KG1 (cell line): ENCODE measurements at regions not wholly inside any gene's neighbourhood (a gene's known extent, or its start where the extent isn't known, plus 50 kb on each side); places are given as distances from the start of the nearest gene placed in this dataset.
"Not testable (repeated sequence)": the region's sequence is repeated elsewhere in the genome, so short reads cannot be mapped to it uniquely, and the experiment has no call there.

ENCODE experiments used
- DNase-seq: peaks from one replicate; lab custom pipeline; 2025; lab: John Stamatoyannopoulos, UW

- DNase-seq, result no peak
Observed at GRCh38 chr10:33036670-33037069, 78.6 kb upstream of the ITGB1 start.

GRCh38 chr10:33035411-33035810 is 77.4 kb upstream of the ITGB1 start:
- no peak for DNase-seq

GRCh38 chr10:33034931-33035330 is 76.9 kb upstream of the ITGB1 start:
- DNase-seq, result no peak

- DNase-seq, result no peak
Observed at GRCh38 chr10:33032654-33033151, 74.7 kb upstream of the ITGB1 start.

GRCh38 chr10:33031815-33032653 is 74.0 kb upstream of the ITGB1 start:
- DNase-seq, result no peak

GRCh38 chr10:33031171-33031570 is 73.1 kb upstream of the ITGB1 start:
- DNase-seq, result no peak

- DNase-seq, result not testable (repeated sequence)
Observed at GRCh38 chr10:33028515-33028914, 70.5 kb upstream of the ITGB1 start.

GRCh38 chr10:33027088-33027487 is 69.1 kb upstream of the ITGB1 start:
- DNase-seq, result no peak

- no peak for DNase-seq
Observed at GRCh38 chr10:33026422-33026821, 68.4 kb upstream of the ITGB1 start.

GRCh38 chr10:33025910-33026309 is 67.9 kb upstream of the ITGB1 start:
- no peak for DNase-seq

GRCh38 chr10:33025039-33025438 is 67.0 kb upstream of the ITGB1 start:
- no peak for DNase-seq

- no peak for DNase-seq
Observed at GRCh38 chr10:33022691-33023090, 64.7 kb upstream of the ITGB1 start.

- no peak for DNase-seq
Observed at GRCh38 chr10:33022090-33022489, 64.1 kb upstream of the ITGB1 start.

GRCh38 chr10:33016988-33017387 is 59.0 kb upstream of the ITGB1 start:
- no peak for DNase-seq

GRCh38 chr10:33015761-33016547 is 57.9 kb upstream of the ITGB1 start:
- DNase-seq, result no peak

- not testable (repeated sequence) for DNase-seq
Observed at GRCh38 chr10:33013331-33013730, 55.3 kb upstream of the ITGB1 start.

- no peak for DNase-seq
Observed at GRCh38 chr10:33012306-33012705, 54.3 kb upstream of the ITGB1 start.

- DNase-seq, result no peak
Observed at GRCh38 chr10:33010132-33011037, 52.4 kb upstream of the ITGB1 start.

- no peak for DNase-seq
Observed at GRCh38 chr10:33009244-33010131, 51.5 kb upstream of the ITGB1 start.

- peak; percentile 36 for DNase-seq
Observed at GRCh38 chr10:33008499-33009243, 50.6 kb upstream of the ITGB1 start.
